Liver (tissue), 8 donors: ENCODE measurements at regions not wholly inside any gene's neighbourhood (a gene's known extent, or its start where the extent isn't known, plus 50 kb on each side); places are given as distances from the start of the nearest gene placed in this dataset.

Experiments used
- DNase-seq: peaks from one replicate; pipeline ENCODE4 v3.0.0-alpha.2; 2017; ENCODE audit warnings: low spot score
- H3K27ac ChIP-seq, 2 donors: one replicate each; pipeline ENCODE4 v1.7.0; 2013; ENCODE audit warnings: inconsistent platforms in 2 of 2, low read length in 2 of 2, control low read depth in 1 of 2, low read depth in 1 of 2, mild to moderate bottlenecking in 1 of 2
- H3K27me3 ChIP-seq, 4 donors: one replicate each; pipeline versions ENCODE4 v1.6.1 to v1.7.0; 2013; ENCODE audit warnings: low read length in 3 of 4, inconsistent platforms in 1 of 4, mild to moderate bottlenecking in 1 of 4, moderate library complexity in 1 of 4; ENCODE audit not compliant: control insufficient read depth in 4 of 4, insufficient read depth in 4 of 4
- H3K36me3 ChIP-seq, 4 donors: one replicate each; pipeline versions ENCODE4 v1.6.1 to v1.7.0; 2013; ENCODE audit warnings: low read length in 3 of 4, mild to moderate bottlenecking in 3 of 4, low read depth in 1 of 4, moderate library complexity in 1 of 4; ENCODE audit not compliant: control insufficient read depth in 4 of 4, insufficient read depth in 3 of 4
- H3K4me1 ChIP-seq, 4 donors: one replicate each; pipeline versions ENCODE4 v1.6.1 to v1.7.0; 2013; ENCODE audit warnings: low read length in 3 of 4, mild to moderate bottlenecking in 3 of 4, moderate library complexity in 1 of 4; ENCODE audit not compliant: control insufficient read depth in 4 of 4, insufficient read depth in 4 of 4
- H3K4me3 ChIP-seq, 3 donors: one replicate each; pipeline versions ENCODE4 v1.6.1 to v1.7.0; 2013; ENCODE audit warnings: low read length in 3 of 3, control low read depth in 1 of 3, low read depth in 1 of 3, mild to moderate bottlenecking in 1 of 3
- H3K9ac ChIP-seq, 2 donors: one replicate each; pipeline ENCODE4 v1.7.0; 2013; ENCODE audit warnings: low read length in 2 of 2, mild to moderate bottlenecking in 2 of 2, moderate library complexity in 2 of 2, control low read depth in 1 of 2, low read depth in 1 of 2
- H3K9me3 ChIP-seq, 4 donors: one replicate each; pipeline versions ENCODE4 v1.6.1 to v1.7.0; 2013; ENCODE audit warnings: low read length in 3 of 4; ENCODE audit not compliant: control insufficient read depth in 4 of 4
- EGR1 ChIP-seq, 2 donors: IDR thresholded peaks; 2 replicates each; pipeline ENCODE4 v1.6.1; 2016 to 2018; ENCODE audit warnings: antibody characterized with exemption in 2 of 2, low read depth in 2 of 2
- FOXA1 ChIP-seq: IDR thresholded peaks from 2 replicates; pipeline ENCODE4 v1.6.1; 2016; ENCODE audit warnings: antibody characterized with exemption
- FOXA2 ChIP-seq: IDR thresholded peaks from 2 replicates; pipeline ENCODE4 v1.6.1; 2016; ENCODE audit warnings: antibody characterized with exemption
- GABPA ChIP-seq, 2 donors: IDR thresholded peaks in 1 of 2; conservative IDR thresholded peaks in 1 of 2; 2 replicates each; pipeline ENCODE4 v1.6.1; 2016; ENCODE audit warnings: antibody characterized with exemption in 2 of 2, mild to moderate bottlenecking in 1 of 2, moderate library complexity in 1 of 2
- HNF4A ChIP-seq, 2 donors: conservative IDR thresholded peaks; 2 replicates each; pipeline ENCODE4 v1.6.1; 2016; ENCODE audit warnings: antibody characterized with exemption in 2 of 2, mild to moderate bottlenecking in 2 of 2
- HNF4G ChIP-seq: IDR thresholded peaks from 2 replicates; pipeline ENCODE4 v1.6.1; 2016; ENCODE audit warnings: antibody characterized with exemption
- JUND ChIP-seq, 2 donors: IDR thresholded peaks; 2 replicates each; pipeline ENCODE4 v1.6.1; 2016; ENCODE audit warnings: antibody characterized with exemption in 2 of 2
- NR2F2 ChIP-seq: IDR thresholded peaks from 2 replicates; pipeline ENCODE4 v1.6.1; 2016; ENCODE audit warnings: antibody characterized with exemption
- RAD21 ChIP-seq, 2 donors: IDR thresholded peaks; 2 replicates each; pipeline ENCODE4 v1.6.1; 2016; ENCODE audit warnings: antibody characterized with exemption in 2 of 2, mild to moderate bottlenecking in 2 of 2
- RXRA ChIP-seq, 2 donors: IDR thresholded peaks; 2 replicates each; pipeline ENCODE4 v1.6.1; 2017 to 2018; ENCODE audit warnings: antibody characterized with exemption in 2 of 2, mild to moderate bottlenecking in 1 of 2
- SP1 ChIP-seq: IDR thresholded peaks from 2 replicates; pipeline ENCODE4 v1.6.1; 2018; ENCODE audit warnings: antibody characterized with exemption, mild to moderate bottlenecking
- TAF1 ChIP-seq: conservative IDR thresholded peaks from 2 replicates; pipeline ENCODE4 v1.6.1; 2016; ENCODE audit warnings: antibody characterized with exemption, mild to moderate bottlenecking
- YY1 ChIP-seq: IDR thresholded peaks from 2 replicates; pipeline ENCODE4 v1.6.1; 2016; ENCODE audit warnings: antibody characterized with exemption, mild to moderate bottlenecking
- WGBS: extraction: QIAGEN DNeasy Blood & Tissue Kit; methylation state at CpG from one replicate; pipeline ENCODE4 v1.1.7; 2013; 5-methylcytosine and 5-hydroxymethylcytosine counted together
- TF ChIP-seq, protein P1 (sequence below): IDR thresholded peaks from 2 replicates; pipeline ENCODE4 v1.6.1; 2016; ENCODE audit warnings: antibody characterized with exemption
- TF ChIP-seq, protein P2 (sequence below): IDR thresholded peaks from 2 replicates; pipeline ENCODE4 v1.6.1; 2016; ENCODE audit warnings: antibody characterized with exemption, mild to moderate bottlenecking
- TF ChIP-seq, protein P3 (sequence below): fragments of 150-350 bp; IDR thresholded peaks from 2 replicates; pipeline ENCODE4 v1.5.1; 2017; ENCODE audit warnings: improper control_type of control experiment, low read depth, low read length; ENCODE audit not compliant: missing input control
- TF ChIP-seq, protein P4 (sequence below): IDR thresholded peaks from 2 replicates; pipeline ENCODE4 v1.6.1; 2016; ENCODE audit warnings: antibody characterized with exemption
- TF ChIP-seq, protein P5 (sequence below): IDR thresholded peaks from 2 replicates; pipeline ENCODE4 v1.6.1; 2016; ENCODE audit warnings: antibody characterized with exemption
- donor health status: healthy.
- donor health status: healthy.
- donor health status: healthy.
- donor health status: healthy.
- donor health status: healthy.

DNA sequence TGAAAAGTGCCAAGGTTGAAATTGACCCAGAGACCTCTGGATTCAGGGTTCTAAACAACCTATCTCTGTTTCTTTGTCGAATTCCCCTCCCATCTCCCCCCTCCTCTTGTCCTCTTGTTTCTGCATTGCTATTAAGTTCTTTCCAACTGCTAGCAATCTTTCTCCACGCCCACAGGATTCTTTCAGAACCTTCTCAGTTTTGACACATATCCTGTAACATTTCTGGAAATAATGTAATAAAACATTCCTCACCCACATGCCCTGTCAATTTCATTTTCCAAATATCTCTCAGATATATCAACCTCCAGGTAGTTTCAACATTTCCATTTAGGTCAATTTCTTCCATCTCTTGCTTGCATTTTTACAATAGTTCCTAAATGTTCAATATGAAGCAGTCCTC lies 1105.9 kb downstream of the ARAP2 start:
- Histone ChIP-seq H3K27ac (no peak overlapping the region), H3K36me3 (no peaks in the 10 kb centered on the region), H3K4me1 (no peaks in the 10 kb centered on the region), H3K9ac (no peak overlapping the region), H3K9me3 (no peaks in the 10 kb centered on the region), H3K4me3 (no peak overlapping the region), H3K27me3 (no peaks in the 10 kb centered on the region)
- no peak for DNase-seq
- WGBS, result 52% methylated on average over 2 of the region's 2 CpGs
- TF ChIP-seq GABPA (IDR thresholded peaks at IDR 0.05 in 1 of 2, conservative IDR thresholded peaks at IDR 0.05 in 1 of 2), result no peak
- no peak for TF ChIP-seq FOXA1
- TF ChIP-seq, protein P1, sequence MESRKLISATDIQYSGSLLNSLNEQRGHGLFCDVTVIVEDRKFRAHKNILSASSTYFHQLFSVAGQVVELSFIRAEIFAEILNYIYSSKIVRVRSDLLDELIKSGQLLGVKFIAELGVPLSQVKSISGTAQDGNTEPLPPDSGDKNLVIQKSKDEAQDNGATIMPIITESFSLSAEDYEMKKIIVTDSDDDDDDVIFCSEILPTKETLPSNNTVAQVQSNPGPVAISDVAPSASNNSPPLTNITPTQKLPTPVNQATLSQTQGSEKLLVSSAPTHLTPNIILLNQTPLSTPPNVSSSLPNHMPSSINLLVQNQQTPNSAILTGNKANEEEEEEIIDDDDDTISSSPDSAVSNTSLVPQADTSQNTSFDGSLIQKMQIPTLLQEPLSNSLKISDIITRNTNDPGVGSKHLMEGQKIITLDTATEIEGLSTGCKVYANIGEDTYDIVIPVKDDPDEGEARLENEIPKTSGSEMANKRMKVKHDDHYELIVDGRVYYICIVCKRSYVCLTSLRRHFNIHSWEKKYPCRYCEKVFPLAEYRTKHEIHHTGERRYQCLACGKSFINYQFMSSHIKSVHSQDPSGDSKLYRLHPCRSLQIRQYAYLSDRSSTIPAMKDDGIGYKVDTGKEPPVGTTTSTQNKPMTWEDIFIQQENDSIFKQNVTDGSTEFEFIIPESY, result no peak
- TF ChIP-seq, protein P2, sequence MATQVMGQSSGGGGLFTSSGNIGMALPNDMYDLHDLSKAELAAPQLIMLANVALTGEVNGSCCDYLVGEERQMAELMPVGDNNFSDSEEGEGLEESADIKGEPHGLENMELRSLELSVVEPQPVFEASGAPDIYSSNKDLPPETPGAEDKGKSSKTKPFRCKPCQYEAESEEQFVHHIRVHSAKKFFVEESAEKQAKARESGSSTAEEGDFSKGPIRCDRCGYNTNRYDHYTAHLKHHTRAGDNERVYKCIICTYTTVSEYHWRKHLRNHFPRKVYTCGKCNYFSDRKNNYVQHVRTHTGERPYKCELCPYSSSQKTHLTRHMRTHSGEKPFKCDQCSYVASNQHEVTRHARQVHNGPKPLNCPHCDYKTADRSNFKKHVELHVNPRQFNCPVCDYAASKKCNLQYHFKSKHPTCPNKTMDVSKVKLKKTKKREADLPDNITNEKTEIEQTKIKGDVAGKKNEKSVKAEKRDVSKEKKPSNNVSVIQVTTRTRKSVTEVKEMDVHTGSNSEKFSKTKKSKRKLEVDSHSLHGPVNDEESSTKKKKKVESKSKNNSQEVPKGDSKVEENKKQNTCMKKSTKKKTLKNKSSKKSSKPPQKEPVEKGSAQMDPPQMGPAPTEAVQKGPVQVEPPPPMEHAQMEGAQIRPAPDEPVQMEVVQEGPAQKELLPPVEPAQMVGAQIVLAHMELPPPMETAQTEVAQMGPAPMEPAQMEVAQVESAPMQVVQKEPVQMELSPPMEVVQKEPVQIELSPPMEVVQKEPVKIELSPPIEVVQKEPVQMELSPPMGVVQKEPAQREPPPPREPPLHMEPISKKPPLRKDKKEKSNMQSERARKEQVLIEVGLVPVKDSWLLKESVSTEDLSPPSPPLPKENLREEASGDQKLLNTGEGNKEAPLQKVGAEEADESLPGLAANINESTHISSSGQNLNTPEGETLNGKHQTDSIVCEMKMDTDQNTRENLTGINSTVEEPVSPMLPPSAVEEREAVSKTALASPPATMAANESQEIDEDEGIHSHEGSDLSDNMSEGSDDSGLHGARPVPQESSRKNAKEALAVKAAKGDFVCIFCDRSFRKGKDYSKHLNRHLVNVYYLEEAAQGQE, result no peak
- TF ChIP-seq SP1, result no peak
- TF ChIP-seq NR2F2, result no peak
- no peak for TF ChIP-seq HNF4G
- TF ChIP-seq YY1, result no peak
- no peak for TF ChIP-seq RAD21 (IDR thresholded peaks at IDR 0.05)
- TF ChIP-seq JUND (IDR thresholded peaks at IDR 0.05), result no peak
- no peak for TF ChIP-seq EGR1 (IDR thresholded peaks at IDR 0.05; ENCODE audit: low read depth in 2 of 2)
- TF ChIP-seq FOXA2, result no peak
- TF ChIP-seq RXRA (IDR thresholded peaks at IDR 0.05), result no peak
- TF ChIP-seq, protein P3, sequence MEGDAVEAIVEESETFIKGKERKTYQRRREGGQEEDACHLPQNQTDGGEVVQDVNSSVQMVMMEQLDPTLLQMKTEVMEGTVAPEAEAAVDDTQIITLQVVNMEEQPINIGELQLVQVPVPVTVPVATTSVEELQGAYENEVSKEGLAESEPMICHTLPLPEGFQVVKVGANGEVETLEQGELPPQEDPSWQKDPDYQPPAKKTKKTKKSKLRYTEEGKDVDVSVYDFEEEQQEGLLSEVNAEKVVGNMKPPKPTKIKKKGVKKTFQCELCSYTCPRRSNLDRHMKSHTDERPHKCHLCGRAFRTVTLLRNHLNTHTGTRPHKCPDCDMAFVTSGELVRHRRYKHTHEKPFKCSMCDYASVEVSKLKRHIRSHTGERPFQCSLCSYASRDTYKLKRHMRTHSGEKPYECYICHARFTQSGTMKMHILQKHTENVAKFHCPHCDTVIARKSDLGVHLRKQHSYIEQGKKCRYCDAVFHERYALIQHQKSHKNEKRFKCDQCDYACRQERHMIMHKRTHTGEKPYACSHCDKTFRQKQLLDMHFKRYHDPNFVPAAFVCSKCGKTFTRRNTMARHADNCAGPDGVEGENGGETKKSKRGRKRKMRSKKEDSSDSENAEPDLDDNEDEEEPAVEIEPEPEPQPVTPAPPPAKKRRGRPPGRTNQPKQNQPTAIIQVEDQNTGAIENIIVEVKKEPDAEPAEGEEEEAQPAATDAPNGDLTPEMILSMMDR, result no peak
- no peak for TF ChIP-seq HNF4A (conservative IDR thresholded peaks at IDR 0.05)
- no peak for TF ChIP-seq TAF1
- TF ChIP-seq, protein P4, sequence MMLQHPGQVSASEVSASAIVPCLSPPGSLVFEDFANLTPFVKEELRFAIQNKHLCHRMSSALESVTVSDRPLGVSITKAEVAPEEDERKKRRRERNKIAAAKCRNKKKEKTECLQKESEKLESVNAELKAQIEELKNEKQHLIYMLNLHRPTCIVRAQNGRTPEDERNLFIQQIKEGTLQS, result no peak
- TF ChIP-seq, protein P5, sequence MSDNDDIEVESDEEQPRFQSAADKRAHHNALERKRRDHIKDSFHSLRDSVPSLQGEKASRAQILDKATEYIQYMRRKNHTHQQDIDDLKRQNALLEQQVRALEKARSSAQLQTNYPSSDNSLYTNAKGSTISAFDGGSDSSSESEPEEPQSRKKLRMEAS, result no peak
